Hepatocyte (in vitro differentiated cells): ENCODE measurements at regions not wholly inside any gene's neighbourhood (a gene's known extent, or its start where the extent isn't known, plus 50 kb on each side); places are given as distances from the start of the nearest gene placed in this dataset.

Source experiments
- DNase-seq: peaks from one replicate; pipeline ENCODE4 v3.0.0-alpha.2; 2016; ENCODE audit warnings: low spot score
- H2AFZ ChIP-seq: fragments of 200-600 bp; sonication (generic); 2 replicates; pipeline ENCODE4 v1.6.0; 2016; ENCODE audit warnings: antibody characterized with exemption, mild to moderate bottlenecking
- H3K27ac ChIP-seq: fragments of 200-600 bp; sonication (generic); 2 replicates; pipeline ENCODE4 v1.5.1; 2016; ENCODE audit warnings: mild to moderate bottlenecking
- H3K27me3 ChIP-seq: fragments of 200-600 bp; sonication (generic); 2 replicates; pipeline ENCODE4 v1.6.1; 2016
- H3K36me3 ChIP-seq: fragments of 200-600 bp; sonication (generic); replicated peaks from 2 replicates; pipeline ENCODE4 v1.5.1; 2016; ENCODE audit warnings: low read depth; ENCODE audit not compliant: insufficient read depth
- H3K4me1 ChIP-seq: fragments of 200-600 bp; sonication (generic); 2 replicates; pipeline ENCODE4 v1.5.1; 2016; ENCODE audit warnings: mild to moderate bottlenecking, moderate library complexity; ENCODE audit not compliant: insufficient read depth
- H3K4me2 ChIP-seq: fragments of 200-600 bp; sonication (generic); 2 replicates; pipeline ENCODE4 v1.6.0; 2016
- H3K4me3 ChIP-seq: fragments of 200-600 bp; sonication (generic); 2 replicates; pipeline ENCODE4 v1.5.1; 2016; ENCODE audit warnings: mild to moderate bottlenecking
- H3K79me2 ChIP-seq: fragments of 200-600 bp; sonication (generic); 2 replicates; pipeline ENCODE4 v1.6.0; 2017; ENCODE audit warnings: mild to moderate bottlenecking
- H3K9me2 ChIP-seq: fragments of 200-600 bp; sonication (generic); replicated peaks from 2 replicates; pipeline ENCODE4 v1.6.0; 2017; ENCODE audit warnings: mild to moderate bottlenecking; ENCODE audit not compliant: insufficient read depth
- H3K9me3 ChIP-seq: fragments of 200-600 bp; sonication (generic); 2 replicates; pipeline ENCODE4 v1.5.1; 2016; ENCODE audit warnings: low read depth, mild to moderate bottlenecking
- H4K20me1 ChIP-seq: fragments of 200-600 bp; sonication (generic); 2 replicates; pipeline ENCODE4 v1.6.0; 2016; ENCODE audit warnings: mild to moderate bottlenecking; ENCODE audit not compliant: insufficient read depth, poor library complexity, severe bottlenecking
- CTCF ChIP-seq: fragments of 200-600 bp; sonication (generic); IDR thresholded peaks from 2 replicates; pipeline ENCODE4 v1.5.1; 2016; ENCODE audit warnings: antibody characterized with exemption, mild to moderate bottlenecking; ENCODE audit not compliant: poor library complexity
- EZH2 ChIP-seq: fragments of 200-600 bp; sonication (generic); IDR thresholded peaks from 2 replicates; pipeline ENCODE4 v1.6.1; 2016; ENCODE audit warnings: antibody characterized with exemption, mild to moderate bottlenecking, borderline replicate concordance
- EZH2phosphoT487 ChIP-seq: fragments of 200-600 bp; sonication (generic); IDR thresholded peaks from one replicate; pipeline ENCODE4 v1.6.1; 2018; ENCODE audit warnings: antibody characterized with exemption, mild to moderate bottlenecking, low read depth, moderate library complexity; ENCODE audit not compliant: unreplicated experiment, severe bottlenecking
- WGBS: methylation state at CpG from one replicate; pipeline ENCODE4 v1.1.6; 2016; ENCODE audit warnings: low lambda C conversion rate; ENCODE audit errors: missing lambda C conversion rate; 5-methylcytosine and 5-hydroxymethylcytosine counted together

GRCh38 chr11:92709329-92709728 is 260.1 kb upstream of the MTNR1B start:
- no peaks in the 10 kb centered on the region for H3K79me2 ChIP-seq
- H3K9me3 ChIP-seq, result no peaks in the 10 kb centered on the region
- H3K27me3 ChIP-seq, result no peaks in the 10 kb centered on the region
- no peaks in the 10 kb centered on the region for H3K36me3 ChIP-seq
- no peaks in the 10 kb centered on the region for H3K4me1 ChIP-seq
- no peak overlapping the region for H3K4me2 ChIP-seq
- no peak overlapping the region for H2AFZ ChIP-seq
- 85% methylated on average over 4 of the region's 4 CpGs for WGBS
- no peak for TF ChIP-seq EZH2phosphoT487
- TF ChIP-seq CTCF, result no peak
- no peak for TF ChIP-seq EZH2
- no peak for DNase-seq
- no peaks in the 10 kb centered on the region for H4K20me1 ChIP-seq
- H3K4me3 ChIP-seq, result no peak overlapping the region
- H3K9me2 ChIP-seq, result no peaks in the 10 kb centered on the region
- H3K27ac ChIP-seq, result no peak overlapping the region

- H3K27ac ChIP-seq, result no peak overlapping the region
- no peaks in the 10 kb centered on the region for H3K79me2 ChIP-seq
- no peaks in the 10 kb centered on the region for H3K27me3 ChIP-seq
- no peaks in the 10 kb centered on the region for H3K4me1 ChIP-seq
- TF ChIP-seq EZH2phosphoT487 (no peak), CTCF (no peak), EZH2 (no peak)
- no peak overlapping the region for H3K4me3 ChIP-seq
- no peak for DNase-seq
- H3K36me3 ChIP-seq, result no peaks in the 10 kb centered on the region
- no peak overlapping the region for H2AFZ ChIP-seq
- H4K20me1 ChIP-seq, result no peaks in the 10 kb centered on the region
- no peaks in the 10 kb centered on the region for H3K9me2 ChIP-seq
- H3K9me3 ChIP-seq, result no peaks in the 10 kb centered on the region
- 82% methylated on average over 4 of the region's 4 CpGs for WGBS
- H3K4me2 ChIP-seq, result no peak overlapping the region
These were observed 257.5 kb upstream of the MTNR1B start for GRCh38 chr11:92711926-92712325.

- Histone ChIP-seq H2AFZ (no peak overlapping the region), H3K36me3 (no peaks in the 10 kb centered on the region), H4K20me1 (no peaks in the 10 kb centered on the region), H3K9me2 (no peaks in the 10 kb centered on the region), H3K4me1 (no peaks in the 10 kb centered on the region), H3K79me2 (no peaks in the 10 kb centered on the region), H3K27ac (no peak overlapping the region), H3K27me3 (no peaks in the 10 kb centered on the region), H3K4me2 (no peak overlapping the region), H3K9me3 (no peaks in the 10 kb centered on the region), H3K4me3 (no peak overlapping the region)
- 83% methylated on average over 1 of the region's 1 CpG for WGBS
- DNase-seq, result no peak
- TF ChIP-seq CTCF, result no peak
These were observed 255.3 kb upstream of the MTNR1B start for GRCh38 chr11:92714111-92714510.

- no peak overlapping the region for H3K4me2 ChIP-seq
- no peaks in the 10 kb centered on the region for H3K36me3 ChIP-seq
- H3K79me2 ChIP-seq, result no peaks in the 10 kb centered on the region
- H3K27ac ChIP-seq, result no peak overlapping the region
- H3K27me3 ChIP-seq, result no peaks in the 10 kb centered on the region
- no peaks in the 10 kb centered on the region for H4K20me1 ChIP-seq
- DNase-seq, result no peak
- no peak overlapping the region for H3K4me3 ChIP-seq
- 91% methylated on average over 1 of the region's 1 CpG for WGBS
- no peak overlapping the region for H2AFZ ChIP-seq
- H3K4me1 ChIP-seq, result no peaks in the 10 kb centered on the region
- no peaks in the 10 kb centered on the region for H3K9me2 ChIP-seq
- TF ChIP-seq EZH2phosphoT487 (no peak), CTCF (no peak), EZH2 (no peak)
- no peaks in the 10 kb centered on the region for H3K9me3 ChIP-seq
These were observed 252.2 kb upstream of the MTNR1B start for GRCh38 chr11:92717240-92717639.
